Stimulated activated CD4-positive, alpha-beta T cell treated with anti-CD3 and anti-CD28 coated beads, Interleukin-4, amount 100 ng/mL, for 24 hours (primary cell): ENCODE measurements at regions not wholly inside any gene's neighbourhood (a gene's known extent, or its start where the extent isn't known, plus 50 kb on each side); places are given as distances from the start of the nearest gene placed in this dataset.

ENCODE experiments used
- DNase-seq: peaks from one replicate; pipeline ENCODE4 v3.0.0-alpha.2; 2020

DNA sequence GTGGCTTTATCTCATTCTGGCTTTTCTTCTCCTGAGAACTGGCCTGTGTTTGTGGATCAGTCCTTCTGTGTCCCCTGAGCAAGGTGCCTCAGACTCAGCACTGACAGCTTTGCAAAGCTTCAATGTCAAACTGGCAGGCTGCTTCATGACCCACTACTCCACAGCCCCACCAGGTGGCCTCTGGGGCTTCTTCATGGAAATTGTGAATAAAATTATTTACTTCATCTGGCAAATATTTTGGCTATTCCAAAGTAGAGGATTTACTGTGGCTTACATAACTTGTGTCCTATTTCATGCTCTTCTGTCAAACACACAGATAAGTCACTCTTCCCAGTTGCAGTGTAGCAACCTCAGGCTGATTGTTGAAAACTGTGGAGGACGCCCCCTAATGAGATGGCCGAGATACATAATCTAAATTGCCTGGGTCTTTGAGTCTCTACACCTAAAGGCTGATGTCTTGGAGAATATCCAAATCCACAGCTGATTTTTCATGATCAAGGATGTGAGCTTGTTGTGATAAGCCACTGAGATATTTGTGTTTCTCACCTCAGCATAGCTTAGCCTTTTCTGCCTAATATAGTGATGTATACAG is 721.9 kb upstream of the SLC10A2 start:
- DNase-seq: no peak

DNA sequence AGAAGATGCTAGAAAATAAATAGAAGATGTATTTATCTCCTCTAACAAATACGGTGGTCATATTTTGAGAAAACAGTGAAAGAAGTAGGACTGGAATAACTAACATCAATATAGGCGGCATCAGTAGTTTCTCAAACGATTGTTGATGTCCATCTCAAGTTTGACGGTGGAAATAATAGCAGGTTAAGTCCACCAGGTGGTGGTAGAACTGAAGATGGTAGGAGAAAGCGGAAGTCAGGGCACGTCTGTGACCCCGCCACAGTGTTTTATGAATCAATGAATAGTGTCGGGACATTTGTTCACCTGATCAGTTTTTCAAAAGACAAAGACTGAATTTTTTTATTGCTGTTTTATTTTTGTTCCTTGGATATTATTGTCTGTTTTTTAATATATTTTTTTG is 706.4 kb upstream of the SLC10A2 start:
- DNase-seq: no peak

- no peak for DNase-seq
Observed at GRCh38 chr13:103762523-103762922, 696.3 kb upstream of the SLC10A2 start.

- no peak for DNase-seq
Observed at GRCh38 chr13:103759361-103759760, 693.1 kb upstream of the SLC10A2 start.

- no peak for DNase-seq
Observed at GRCh38 chr13:103758222-103758621, 692.0 kb upstream of the SLC10A2 start.

GRCh38 chr13:103757361-103757760 is 691.1 kb upstream of the SLC10A2 start:
- no peak for DNase-seq

DNA sequence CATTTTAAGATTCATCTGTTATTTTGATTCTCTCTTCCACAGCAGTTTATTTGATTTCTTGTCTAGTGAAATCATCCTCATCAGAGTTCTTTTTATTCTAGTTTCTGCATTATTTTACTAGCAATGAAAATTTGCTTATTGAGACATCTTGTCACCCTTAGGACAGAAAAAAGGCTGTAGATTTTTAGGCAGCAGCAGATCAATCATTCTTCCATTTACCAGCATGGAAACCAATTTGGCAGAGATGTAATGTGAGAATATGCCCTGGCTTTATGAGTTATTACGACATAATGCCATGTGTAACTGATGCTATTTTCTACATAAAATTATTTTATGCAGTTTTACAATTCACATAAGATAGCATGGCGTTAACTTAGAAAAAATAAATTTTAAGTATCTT is 688.6 kb upstream of the SLC10A2 start:
- DNase-seq: no peak

GRCh38 chr13:103734837-103735236 is 668.6 kb upstream of the SLC10A2 start:
- no peak for DNase-seq

DNA sequence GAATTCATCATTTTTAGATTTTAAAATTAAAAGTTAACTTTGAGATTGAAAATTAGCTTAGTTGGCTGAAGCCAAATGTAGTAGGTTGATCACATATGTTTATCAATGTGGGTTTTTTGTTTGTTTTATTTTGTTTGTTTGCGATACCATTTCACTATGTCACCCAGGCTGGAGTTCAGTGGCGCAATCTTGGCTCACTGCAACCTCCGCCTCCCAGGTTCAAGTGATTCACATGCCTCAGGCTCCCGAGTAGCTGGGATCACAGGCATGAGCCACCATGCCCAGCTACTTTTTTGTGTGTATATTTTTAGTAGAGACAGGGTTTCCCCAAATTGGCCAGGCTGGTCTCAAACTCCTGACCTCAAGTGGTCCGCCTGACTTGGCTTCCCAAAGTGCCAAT is 665.7 kb upstream of the SLC10A2 start:
- DNase-seq: no peak

GRCh38 chr13:103730407-103730806 is 664.2 kb upstream of the SLC10A2 start:
- DNase-seq: no peak

- no peak for DNase-seq
Observed at GRCh38 chr13:103726808-103727207, 660.6 kb upstream of the SLC10A2 start.

- DNase-seq: no peak
Observed at GRCh38 chr13:103716718-103717117, 650.5 kb upstream of the SLC10A2 start.

- no peak for DNase-seq
Observed at GRCh38 chr13:103715335-103715734, 649.1 kb upstream of the SLC10A2 start.

GRCh38 chr13:103703246-103703645 is 637.0 kb upstream of the SLC10A2 start:
- DNase-seq: no peak

DNA sequence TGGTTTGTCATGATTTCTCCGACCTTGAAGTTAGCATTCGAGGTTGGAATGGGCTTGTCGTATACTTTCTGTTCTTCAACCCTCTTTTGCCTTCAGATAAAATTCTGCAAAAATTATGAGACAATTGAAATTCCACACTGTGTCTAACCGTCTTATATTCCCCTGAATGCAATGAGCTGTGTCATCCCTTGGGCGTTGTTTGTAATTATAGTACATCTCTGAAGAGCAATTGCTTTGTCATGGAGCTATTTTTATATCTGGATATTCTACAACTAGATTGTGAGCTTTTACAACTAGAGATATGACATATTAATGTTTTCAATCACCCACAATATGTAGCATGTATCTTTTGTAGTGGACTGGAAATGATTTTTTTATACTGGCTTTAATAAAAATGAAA is 631.8 kb upstream of the SLC10A2 start:
- no peak for DNase-seq

DNA sequence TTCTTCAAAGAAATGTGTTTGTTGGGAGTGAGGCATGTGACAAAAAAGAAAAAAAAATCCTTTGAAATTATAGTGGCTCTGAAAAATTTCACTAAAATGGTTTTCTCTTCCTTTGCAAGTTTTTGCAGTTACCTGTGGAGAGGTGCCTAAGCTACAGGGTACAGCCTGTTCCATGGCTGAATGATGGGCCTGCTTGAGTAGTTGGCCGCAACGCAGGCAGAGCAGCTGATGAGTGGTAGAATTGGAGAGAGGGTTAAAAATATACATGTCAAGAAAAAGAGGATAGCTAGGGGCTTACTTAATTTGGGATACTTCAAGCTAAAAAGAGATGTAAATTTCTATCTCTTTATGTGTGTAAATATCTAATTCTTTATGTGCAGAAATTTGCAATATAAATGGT is 629.1 kb upstream of the SLC10A2 start:
- DNase-seq: no peak

DNA sequence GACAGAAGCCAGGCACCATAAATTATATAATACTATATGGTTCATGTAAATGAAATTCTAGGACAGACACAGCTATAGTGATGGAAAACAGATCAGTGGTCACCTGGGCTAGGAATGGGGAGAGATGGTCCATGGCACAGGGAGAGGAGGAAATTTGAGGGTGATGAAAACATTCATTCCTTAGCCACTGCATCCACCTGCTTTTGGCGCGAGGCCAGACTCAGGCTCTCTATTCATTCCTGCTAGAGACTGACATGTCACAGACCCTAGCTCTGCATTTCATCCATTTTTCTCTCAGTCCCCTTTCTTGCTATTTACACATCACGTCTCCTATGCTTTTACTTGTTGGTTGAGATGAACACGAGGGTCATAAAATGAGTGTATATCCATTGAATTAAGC is 628.3 kb upstream of the SLC10A2 start:
- DNase-seq: no peak

- DNase-seq: no peak
Observed at GRCh38 chr13:103694033-103694432, 627.8 kb upstream of the SLC10A2 start.

GRCh38 chr13:103692442-103692841 is 626.2 kb upstream of the SLC10A2 start:
- DNase-seq: no peak

DNA sequence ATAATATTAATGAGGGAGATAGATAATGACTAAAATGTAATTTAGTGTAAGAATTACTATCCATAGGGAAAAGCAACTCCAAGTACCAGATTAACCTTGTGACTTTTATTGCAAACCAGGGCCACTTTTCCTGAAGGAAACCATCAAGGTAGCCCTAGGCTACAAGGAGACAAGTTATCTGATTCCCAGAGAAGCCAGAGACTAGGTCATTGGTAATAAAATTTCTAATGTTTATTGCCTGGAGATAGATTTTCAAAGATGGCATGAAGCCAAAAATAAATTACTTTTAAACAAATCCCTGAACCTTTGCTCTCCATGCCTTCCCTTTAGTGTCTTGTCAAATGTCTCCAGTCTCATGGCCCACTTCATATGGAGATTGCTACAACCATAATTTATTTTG is 610.1 kb upstream of the SLC10A2 start:
- DNase-seq: no peak

DNA sequence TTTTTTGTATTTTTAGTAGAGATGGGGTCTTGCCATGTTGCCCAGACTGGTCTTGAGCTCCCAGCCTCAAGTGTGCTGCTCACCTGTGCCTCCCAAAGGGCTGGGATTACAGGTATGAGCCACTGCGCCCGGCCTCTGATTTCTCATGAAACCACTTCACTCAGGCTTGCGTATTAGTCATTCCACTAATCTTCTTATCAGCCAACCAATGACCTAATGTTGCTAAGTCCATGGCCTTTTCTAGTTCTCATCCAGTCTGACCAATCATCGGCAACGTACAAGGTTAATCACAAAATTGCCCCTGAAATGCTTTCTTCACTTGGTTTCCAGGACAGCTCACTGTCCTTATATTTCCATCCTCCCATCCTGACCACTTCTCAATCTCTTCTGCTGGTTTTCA is 605.3 kb upstream of the SLC10A2 start:
- DNase-seq: no peak

GRCh38 chr13:103663996-103664395 is 597.8 kb upstream of the SLC10A2 start:
- no peak for DNase-seq

DNA sequence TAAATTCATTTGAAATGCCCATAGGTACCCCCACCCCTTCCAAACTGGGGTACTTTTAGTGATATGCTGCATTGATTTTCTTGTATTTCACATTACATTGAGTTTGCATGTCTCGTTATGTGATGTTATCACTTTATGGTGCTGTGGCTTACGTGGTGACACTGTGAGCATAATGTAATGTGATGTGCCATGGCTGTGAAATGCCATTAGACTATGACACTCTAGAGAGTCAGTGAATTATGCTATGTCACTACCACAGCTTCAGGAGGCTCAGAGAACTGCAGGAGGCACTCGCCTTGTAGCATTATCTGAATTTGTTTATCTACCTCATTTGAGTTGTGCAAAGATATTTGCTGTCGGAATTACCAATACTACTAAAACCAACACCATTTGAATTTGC is 590.1 kb upstream of the SLC10A2 start:
- no peak for DNase-seq

DNA sequence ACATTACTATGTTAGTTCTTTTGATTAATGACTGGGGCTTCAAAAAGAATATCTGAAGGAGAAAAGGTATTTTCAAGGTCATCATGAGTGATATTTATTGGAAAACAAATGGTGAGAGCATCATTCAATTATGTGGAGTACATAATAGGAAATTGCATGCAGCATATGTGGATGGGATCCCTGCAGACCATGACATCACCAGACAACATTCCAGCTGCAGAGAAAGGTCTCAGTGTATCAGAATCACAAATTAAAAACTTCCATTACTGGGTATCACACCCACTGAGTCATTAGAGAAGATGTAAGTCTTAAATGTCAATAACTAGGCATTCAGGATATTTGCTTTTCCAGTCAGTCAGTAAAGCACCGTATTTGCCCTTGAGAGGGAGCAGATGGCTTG is 574.4 kb upstream of the SLC10A2 start:
- DNase-seq: no peak

- no peak for DNase-seq
Observed at GRCh38 chr13:103639326-103639725, 573.1 kb upstream of the SLC10A2 start.

DNA sequence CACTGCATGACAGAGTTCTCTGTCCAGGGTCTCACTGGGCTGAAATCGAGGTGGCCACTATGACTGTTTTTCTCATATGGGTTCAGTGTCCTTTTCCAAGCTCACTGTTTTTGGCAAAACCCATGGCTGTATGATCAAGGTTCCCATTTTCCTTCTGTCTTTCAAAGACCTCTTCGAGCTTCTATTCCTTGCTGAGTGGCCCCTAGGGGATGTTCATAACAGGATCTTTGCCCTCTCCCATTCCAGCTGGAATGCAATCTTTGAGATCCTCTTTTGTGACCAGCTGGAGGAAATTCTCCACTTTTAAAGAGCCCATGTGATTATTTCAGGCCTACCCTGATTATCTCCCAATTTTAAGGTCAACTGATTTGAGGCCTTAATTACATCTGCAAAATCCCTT is 572.5 kb upstream of the SLC10A2 start:
- DNase-seq: no peak
